H1 (cell line): ENCODE measurements at regions not wholly inside any gene's neighbourhood (a gene's known extent, or its start where the extent isn't known, plus 50 kb on each side); places are given as distances from the start of the nearest gene placed in this dataset.

Experiments used
- CTCF ChIA-PET: fragments of 300-600 bp; sonication (Branson Sonifier 250); formaldehyde crosslinking; loops from one replicate; lab custom pipeline; 2021; ENCODE audit not compliant: partially characterized antibody; lab: Charles Lee
- POLR2A ChIA-PET: fragments of 300-600 bp; sonication (Branson Sonifier 250); formaldehyde crosslinking; loops from one replicate; lab custom pipeline; 2021; ENCODE audit warnings: inconsistent platforms; ENCODE audit not compliant: partially characterized antibody; lab: Charles Lee
- DNase-seq, 2 experiments: peaks; one replicate each; pipeline versions ENCODE4 v3.0.0 to v3.0.0-alpha.2; 2010 to 2022; ENCODE audit warnings: low spot score in 2 of 2, low read depth in 1 of 2, mixed read lengths in 1 of 2
- FAIRE-seq: peaks from 2 replicates; lab custom pipeline; 2011; peaks lifted over from hg19 to GRCh38; lab: Jason Lieb, UNC
- H2AFZ ChIP-seq: 2 replicates; pipeline ENCODE4 v1.8.1; 2012; ENCODE audit warnings: low read length, inconsistent platforms
- H2AK5ac ChIP-seq: 2 replicates; pipeline ENCODE4 v1.6.1; 2013; ENCODE audit warnings: low read depth, low read length
- H2BK120ac ChIP-seq: replicated peaks from 2 replicates; pipeline ENCODE3; 2013; ENCODE audit warnings: low read depth, low read length, inconsistent platforms
- H2BK12ac ChIP-seq: 2 replicates; pipeline ENCODE4 v1.6.1; 2013; ENCODE audit warnings: low read depth, low read length
- H2BK15ac ChIP-seq: 2 replicates; pipeline ENCODE4 v1.6.1; 2013; ENCODE audit warnings: low read length
- H2BK20ac ChIP-seq: 2 replicates; pipeline ENCODE4 v1.6.1; 2013; ENCODE audit warnings: low read length
- H2BK5ac ChIP-seq: 2 replicates; pipeline ENCODE4 v1.6.1; 2013; ENCODE audit warnings: low read depth, low read length
- H3K14ac ChIP-seq: 2 replicates; pipeline ENCODE4 v1.6.1; 2013; ENCODE audit warnings: inconsistent platforms; ENCODE audit not compliant: insufficient read length
- H3K18ac ChIP-seq: 2 replicates; pipeline ENCODE4 v1.6.1; 2013; ENCODE audit warnings: low read length; ENCODE audit errors: extremely low read depth
- H3K23ac ChIP-seq: 2 replicates; pipeline ENCODE4 v1.6.1; 2013; ENCODE audit warnings: inconsistent platforms; ENCODE audit not compliant: insufficient read length
- H3K23me2 ChIP-seq: 2 replicates; pipeline ENCODE4 v1.6.1; 2013; ENCODE audit warnings: low read depth, low read length
- H3K27ac ChIP-seq: 2 replicates; pipeline ENCODE4 v1.6.1; 2011; ENCODE audit warnings: low read depth, low read length, inconsistent platforms
- H3K27me3 ChIP-seq, 4 experiments: replicated peaks in 1 of 4; 1 replicate in 1 of 4; 2 replicates in 3 of 4; pipeline versions ENCODE4 v1.6.1 to v1.8.1; 2011 to 2013; ENCODE audit warnings: low read length in 3 of 4, mild to moderate bottlenecking in 3 of 4, inconsistent platforms in 2 of 4, mixed read lengths in 2 of 4, moderate library complexity in 1 of 4; ENCODE audit not compliant: control insufficient read depth in 3 of 4, insufficient read depth in 3 of 4; ENCODE audit errors: extremely low read depth in 1 of 4
- H3K36me3 ChIP-seq, 4 experiments: 2 replicates each; pipeline versions ENCODE4 v1.6.1 to v1.8.1; 2011 to 2013; ENCODE audit warnings: mild to moderate bottlenecking in 4 of 4, low read length in 3 of 4, moderate library complexity in 2 of 4, control low read depth in 1 of 4, inconsistent platforms in 1 of 4; ENCODE audit not compliant: insufficient read depth in 4 of 4, control insufficient read depth in 2 of 4
- H3K4ac ChIP-seq: replicated peaks from 2 replicates; pipeline ENCODE3; 2013; ENCODE audit warnings: low read length, low read depth, mixed read lengths, inconsistent platforms; ENCODE audit not compliant: insufficient read length
- H3K4me1 ChIP-seq, 4 experiments: replicated peaks in 1 of 4; 1 replicate in 1 of 4; 2 replicates in 3 of 4; pipeline versions ENCODE4 v1.6.1 to v1.8.1; 2011 to 2013; ENCODE audit warnings: low read length in 3 of 4, inconsistent platforms in 2 of 4, mixed read lengths in 1 of 4; ENCODE audit not compliant: insufficient read depth in 4 of 4, control insufficient read depth in 3 of 4
- H3K4me2 ChIP-seq, 2 experiments: 2 replicates each; pipeline versions ENCODE4 v1.6.1 to v1.8.1; 2011 to 2013; ENCODE audit warnings: low read depth in 2 of 2, low read length in 2 of 2, control low read depth in 1 of 2, inconsistent platforms in 1 of 2, mild to moderate bottlenecking in 1 of 2; ENCODE audit not compliant: insufficient read depth in 1 of 2
- H3K4me3 ChIP-seq, 4 experiments: fragments of 200-600, 300-600 bp in 1 of 4; sonication (generic), shearing (Covaris generic), sonication (Bioruptor Twin) in 1 of 4; 2 replicates each; pipeline versions ENCODE4 v1.5.1 to v1.8.1; 2011 to 2016; ENCODE audit warnings: low read length in 4 of 4, low read depth in 3 of 4, control low read depth in 2 of 4, inconsistent platforms in 2 of 4, mild to moderate bottlenecking in 2 of 4, mixed read lengths in 1 of 4, moderate library complexity in 1 of 4; ENCODE audit not compliant: insufficient read depth in 2 of 4; ENCODE audit errors: extremely low read depth in 1 of 4
- H3K56ac ChIP-seq: replicated peaks from 2 replicates; pipeline ENCODE3; 2013; ENCODE audit warnings: low read depth, mild to moderate bottlenecking, mixed read lengths, low read length, inconsistent platforms; ENCODE audit not compliant: insufficient read length
- H3K79me1 ChIP-seq: 2 replicates; pipeline ENCODE4 v1.6.1; 2013; ENCODE audit warnings: low read depth, low read length, control low read depth
- H3K79me2 ChIP-seq, 2 experiments: 2 replicates each; pipeline versions ENCODE4 v1.6.1 to v1.8.1; 2012 to 2013; ENCODE audit warnings: low read length in 2 of 2, mild to moderate bottlenecking in 2 of 2, inconsistent platforms in 1 of 2; ENCODE audit not compliant: insufficient read depth in 2 of 2, control insufficient read depth in 1 of 2
- H3K9ac ChIP-seq, 4 experiments: replicated peaks in 1 of 4; 1 replicate in 1 of 4; 2 replicates in 3 of 4; pipeline versions ENCODE4 v1.6.1 to v1.8.1; 2011 to 2013; ENCODE audit warnings: low read depth in 3 of 4, low read length in 3 of 4, control low read depth in 2 of 4, mild to moderate bottlenecking in 2 of 4, moderate library complexity in 2 of 4, inconsistent platforms in 1 of 4; ENCODE audit errors: extremely low read depth in 1 of 4
- H3K9me3 ChIP-seq, 2 experiments: 2 replicates each; pipeline versions ENCODE4 v1.6.1 to v1.8.1; 2012 to 2013; ENCODE audit warnings: mild to moderate bottlenecking in 2 of 2, moderate library complexity in 2 of 2, control low read depth in 1 of 2, inconsistent platforms in 1 of 2, low read depth in 1 of 2, low read length in 1 of 2, mixed read lengths in 1 of 2; ENCODE audit not compliant: insufficient read depth in 2 of 2
- H4K20me1 ChIP-seq, 2 experiments: replicated peaks in 1 of 2; 2 replicates each; pipeline versions ENCODE3 to v1.8.1; 2011 to 2013; ENCODE audit warnings: inconsistent platforms in 2 of 2, low read length in 2 of 2, mild to moderate bottlenecking in 1 of 2; ENCODE audit not compliant: insufficient read depth in 2 of 2, control insufficient read depth in 1 of 2
- H4K5ac ChIP-seq: 2 replicates; pipeline ENCODE4 v1.6.1; 2013; ENCODE audit warnings: low read length, low read depth, mixed read lengths, inconsistent platforms; ENCODE audit not compliant: insufficient read length
- H4K8ac ChIP-seq: 2 replicates; pipeline ENCODE4 v1.8.0; 2013; ENCODE audit warnings: mild to moderate bottlenecking, moderate library complexity, low read length, inconsistent platforms; ENCODE audit not compliant: insufficient read depth; ENCODE audit errors: extremely low read depth
- H4K91ac ChIP-seq: replicated peaks from 2 replicates; pipeline ENCODE3; 2013; ENCODE audit warnings: low read length, mixed read lengths, inconsistent platforms; ENCODE audit not compliant: insufficient read length
- BRCA1 ChIP-seq: IDR thresholded peaks from 2 replicates; pipeline ENCODE4 v1.6.1; 2012; ENCODE audit warnings: low read depth, low read length, improper control_type of control experiment
- CBX8 ChIP-seq: fragments of 300-800, 300-1000 bp; sonication (generic); IDR thresholded peaks from 2 replicates; pipeline ENCODE4 v1.7.1; 2016; ENCODE audit warnings: low read depth, low read length, borderline replicate concordance
- CREB1 ChIP-seq: IDR thresholded peaks from 2 replicates; pipeline ENCODE4 v1.6.1; 2012; ENCODE audit warnings: inconsistent platforms
- EZH2 ChIP-seq: fragments of 200-600 bp; sonication (generic); IDR thresholded peaks from 2 replicates; pipeline ENCODE4 v1.7.1; 2012; ENCODE audit warnings: low read depth, mild to moderate bottlenecking, moderate library complexity, low read length, inconsistent platforms; ENCODE audit not compliant: severe bottlenecking
- FOSL1 ChIP-seq: IDR thresholded peaks from 2 replicates; pipeline ENCODE4 v1.6.1; 2011; ENCODE audit warnings: mild to moderate bottlenecking, low read depth, low read length, moderate library complexity; ENCODE audit not compliant: insufficient read depth
- KDM5A ChIP-seq: fragments of 200-600 bp; IDR thresholded peaks from 2 replicates; pipeline ENCODE4 v1.7.1; 2012; ENCODE audit warnings: mild to moderate bottlenecking, low read length, inconsistent platforms, mixed read lengths
- SIN3A ChIP-seq, 2 experiments: IDR thresholded peaks in 1 of 2; conservative IDR thresholded peaks in 1 of 2; 2 replicates each; pipeline ENCODE4 v1.6.1; 2011 to 2012; ENCODE audit warnings: low read length in 2 of 2, improper control_type of control experiment in 1 of 2, low read depth in 1 of 2, mild to moderate bottlenecking in 1 of 2
- SP1 ChIP-seq: IDR thresholded peaks from 2 replicates; pipeline ENCODE4 v1.6.1; 2011; ENCODE audit warnings: low read depth, low read length
- SP4 ChIP-seq: IDR thresholded peaks from 2 replicates; pipeline ENCODE4 v1.6.1; 2012; ENCODE audit warnings: low read length, inconsistent platforms
- WGBS, 2 experiments: shearing (Covaris generic) in 1 of 2; methylation state at CpG; one replicate each; pipeline versions ENCODE4 v1.1.6 to v1.1.7; 2013 to 2015; ENCODE audit warnings: low lambda C conversion rate in 2 of 2, mixed read lengths in 2 of 2, inconsistent platforms in 1 of 2, low coverage in 1 of 2, missing lambda C conversion rate in 1 of 2; ENCODE audit not compliant: insufficient replicate concordance in 2 of 2, insufficient coverage in 1 of 2, insufficient read length in 1 of 2; ENCODE audit errors: extremely low coverage in 1 of 2, missing lambda C conversion rate in 1 of 2; 5-methylcytosine and 5-hydroxymethylcytosine counted together

DNA sequence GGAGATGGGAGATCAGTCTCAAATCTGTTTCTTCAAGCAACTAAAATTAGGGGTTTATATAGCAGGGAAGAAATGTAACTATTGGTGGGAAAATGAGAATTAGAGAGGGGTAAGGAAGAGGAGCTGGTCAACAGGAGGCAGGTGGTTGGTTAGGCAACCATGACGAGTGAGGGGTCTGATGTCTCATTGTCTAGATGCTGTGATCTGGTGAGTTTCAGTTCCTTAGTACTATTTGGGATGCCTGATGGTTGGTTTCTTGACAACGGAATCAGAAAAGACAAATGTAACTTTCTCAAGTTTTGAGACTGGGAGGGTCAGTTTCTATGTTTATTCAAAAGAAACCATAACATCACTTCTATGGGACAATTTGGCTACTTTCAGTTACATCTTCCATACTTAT, 415.3 kb upstream of the C16orf82 start:
- no peak for TF ChIP-seq KDM5A
- TF ChIP-seq EZH2, result no peak
- TF ChIP-seq CBX8, result no peak
- TF ChIP-seq SP4, result no peak
- TF ChIP-seq FOSL1, result no peak
- TF ChIP-seq SIN3A (conservative IDR thresholded peaks at IDR 0.05 in 1 of 2, IDR thresholded peaks at IDR 0.05 in 1 of 2; ENCODE audit: low read depth in 1 of 2, low read length in 2 of 2), result no peak
- TF ChIP-seq CREB1, result no peak
- TF ChIP-seq SP1, result no peak
- TF ChIP-seq BRCA1, result no peak
- no peak overlapping the region for H2BK20ac ChIP-seq
- no peak overlapping the region for H3K14ac ChIP-seq
- no peaks in the 10 kb centered on the region for H4K20me1 ChIP-seq
- no peak overlapping the region for H3K9ac ChIP-seq
- H4K91ac ChIP-seq, result no peak overlapping the region
- DNase-seq (no peak), FAIRE-seq (no peak)
- H2BK12ac ChIP-seq, result no peak overlapping the region
- H4K5ac ChIP-seq, result no peak overlapping the region
- no peak overlapping the region for H3K4ac ChIP-seq
- no peaks in the 10 kb centered on the region for H3K27me3 ChIP-seq
- no peak overlapping the region for H3K4me2 ChIP-seq
- H4K8ac ChIP-seq, result no peak overlapping the region
- no peak overlapping the region for H2BK15ac ChIP-seq
- H2AK5ac ChIP-seq, result no peak overlapping the region
- H3K79me1 ChIP-seq, result no peaks in the 10 kb centered on the region
- peaks cover 0 to 3% of the 10 kb centered on the region in 2 experiments; a peak in 1 of 4 replicates for H3K9me3 ChIP-seq
- H3K18ac ChIP-seq, result no peak overlapping the region
- no peaks in the 10 kb centered on the region for H3K36me3 ChIP-seq
- ChIA-PET POLR2A (no interaction called here), CTCF (no interaction called here)
- H3K4me3 ChIP-seq, result no peak overlapping the region
- H3K23ac ChIP-seq, result no peak overlapping the region
- H2BK5ac ChIP-seq, result no peak overlapping the region
- 85% methylated on average over 2 of the region's 2 CpGs; no CpG with 5 or more reads in 1 of the 2 experiments for WGBS, 2 experiments
- no peaks in the 10 kb centered on the region for H3K4me1 ChIP-seq
- H2AFZ ChIP-seq, result no peak overlapping the region
- H2BK120ac ChIP-seq, result no peak overlapping the region
- no peaks in the 10 kb centered on the region for H3K79me2 ChIP-seq
- H3K23me2 ChIP-seq, result no peaks in the 10 kb centered on the region
- H3K56ac ChIP-seq, result no peak overlapping the region
- no peak overlapping the region for H3K27ac ChIP-seq
